OCI-LY3 (cell line): ENCODE measurements at regions not wholly inside any gene's neighbourhood (a gene's known extent, or its start where the extent isn't known, plus 50 kb on each side); places are given as distances from the start of the nearest gene placed in this dataset.

Experiments used
- CTCF ChIP-seq: fragments of 200-600, 300-600 bp; sonication (generic); IDR thresholded peaks from 2 replicates; pipeline ENCODE4 v1.5.1; 2014; ENCODE audit warnings: antibody characterized with exemption, low read length, low read depth
- EZH2phosphoT487 ChIP-seq: fragments of 200-600 bp; shearing (Covaris generic); IDR thresholded peaks from 2 replicates; pipeline ENCODE4 v1.6.1; 2018; ENCODE audit warnings: antibody characterized with exemption, mixed run types, low read depth

GRCh38 chr2:240383099-240383758 lies 52.2 kb upstream of the GPC1 start:
- no peak for TF ChIP-seq CTCF
- no peak for TF ChIP-seq EZH2phosphoT487
